DMS114 treated with DMSO at 0.1 percent for 48 hours (cell line): ENCODE measurements at regions not wholly inside any gene's neighbourhood (a gene's known extent, or its start where the extent isn't known, plus 50 kb on each side); places are given as distances from the start of the nearest gene placed in this dataset.

ENCODE experiments used
- DNase-seq: peaks from one replicate; lab custom pipeline; 2025; ENCODE audit not compliant: unreplicated experiment; lab: John Stamatoyannopoulos, UW

DNA sequence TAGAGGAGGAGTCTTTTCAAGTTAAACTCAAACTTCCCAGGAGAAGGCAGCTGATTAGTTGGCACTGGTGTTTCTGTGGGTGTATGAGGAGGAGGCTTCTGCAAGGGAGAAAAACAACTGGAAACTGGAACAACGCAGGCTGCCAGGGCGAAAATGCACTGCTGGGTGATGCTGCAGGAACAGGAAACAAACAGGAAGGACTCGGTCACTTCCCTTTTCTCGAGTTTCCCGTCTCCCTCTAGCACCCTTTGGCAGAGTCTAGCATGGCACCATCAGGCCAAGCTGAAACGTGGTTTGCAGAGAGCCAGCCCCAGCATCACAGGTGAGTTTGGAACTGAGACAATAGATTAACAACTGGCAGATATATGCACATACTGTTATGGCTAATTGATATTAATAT is 77.5 kb upstream of the CAST start:
- no peak for DNase-seq

DNA sequence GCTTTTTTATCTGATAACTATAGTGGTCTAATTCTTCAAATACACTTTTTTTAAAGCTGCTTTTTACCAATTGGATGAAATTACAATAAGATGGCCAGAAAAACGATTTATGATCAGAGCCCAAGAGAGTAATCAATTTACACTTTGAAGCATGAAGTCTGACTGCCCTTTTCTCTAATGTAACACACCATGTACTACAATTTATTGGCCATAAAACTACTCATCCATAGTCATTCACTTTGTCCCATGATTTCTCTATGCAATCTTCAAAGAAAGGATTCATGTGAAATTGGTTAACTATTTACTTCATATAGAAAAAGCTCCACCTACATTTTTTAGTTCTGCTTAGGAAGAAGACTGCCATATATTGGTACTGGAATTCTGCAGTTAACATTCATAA is 73.6 kb upstream of the CAST start:
- no peak for DNase-seq

DNA sequence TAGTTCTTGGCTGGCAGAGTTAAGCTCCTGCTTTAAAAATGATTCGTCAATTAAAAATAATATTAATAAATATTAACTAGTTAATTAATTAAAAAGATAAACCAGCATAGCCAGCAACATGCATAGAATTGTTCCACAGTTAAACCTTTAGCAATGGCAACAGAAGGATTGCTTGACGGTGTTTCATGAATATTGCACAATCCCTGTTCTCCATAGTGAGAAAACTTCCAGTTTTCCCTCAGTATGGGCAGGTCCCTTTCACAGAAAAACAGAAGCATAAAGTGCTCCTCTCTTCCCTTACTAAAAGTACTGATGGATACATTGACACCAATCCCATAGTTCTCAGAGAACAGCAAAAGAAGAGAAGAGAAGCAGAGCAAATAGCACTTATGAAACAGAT is 71.4 kb upstream of the CAST start:
- no peak for DNase-seq

DNA sequence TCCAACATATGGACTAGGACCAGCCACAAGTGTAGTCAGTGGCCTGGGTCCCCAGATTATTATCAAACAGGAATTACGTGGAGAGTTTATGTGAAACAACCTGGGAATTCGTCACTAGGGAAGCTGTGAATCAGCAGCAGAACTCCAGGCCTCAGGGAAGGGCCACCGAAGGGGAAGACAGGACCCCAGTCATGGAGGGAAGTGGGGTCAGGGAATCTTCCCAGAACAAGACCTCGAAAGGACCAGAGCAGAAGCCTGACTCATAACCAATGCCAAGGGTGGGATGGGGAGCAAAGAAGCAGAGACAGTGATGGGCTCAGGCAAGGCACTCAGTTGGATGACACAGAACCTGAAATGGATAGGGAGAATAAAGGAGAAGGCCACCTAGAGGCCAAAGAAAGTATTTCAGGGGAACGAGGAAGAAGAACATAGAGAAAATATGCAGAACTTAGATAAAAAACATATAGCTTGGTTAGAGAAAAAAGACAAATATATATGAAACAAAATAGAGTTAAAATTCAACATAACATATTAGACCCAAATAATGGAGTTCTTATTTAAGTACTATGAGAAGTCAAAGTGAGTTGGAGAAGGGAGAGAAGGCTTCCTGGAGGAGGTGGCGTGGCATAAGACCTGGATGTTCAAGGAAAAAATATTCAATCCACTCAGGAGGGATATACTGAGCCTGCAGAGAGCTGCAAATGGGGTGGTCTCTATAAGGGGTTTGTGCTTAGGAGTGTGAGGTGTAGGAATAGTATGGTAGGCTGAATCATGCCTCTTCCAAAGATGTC is 66.7 kb upstream of the CAST start:
- DNase-seq = no peak

DNA sequence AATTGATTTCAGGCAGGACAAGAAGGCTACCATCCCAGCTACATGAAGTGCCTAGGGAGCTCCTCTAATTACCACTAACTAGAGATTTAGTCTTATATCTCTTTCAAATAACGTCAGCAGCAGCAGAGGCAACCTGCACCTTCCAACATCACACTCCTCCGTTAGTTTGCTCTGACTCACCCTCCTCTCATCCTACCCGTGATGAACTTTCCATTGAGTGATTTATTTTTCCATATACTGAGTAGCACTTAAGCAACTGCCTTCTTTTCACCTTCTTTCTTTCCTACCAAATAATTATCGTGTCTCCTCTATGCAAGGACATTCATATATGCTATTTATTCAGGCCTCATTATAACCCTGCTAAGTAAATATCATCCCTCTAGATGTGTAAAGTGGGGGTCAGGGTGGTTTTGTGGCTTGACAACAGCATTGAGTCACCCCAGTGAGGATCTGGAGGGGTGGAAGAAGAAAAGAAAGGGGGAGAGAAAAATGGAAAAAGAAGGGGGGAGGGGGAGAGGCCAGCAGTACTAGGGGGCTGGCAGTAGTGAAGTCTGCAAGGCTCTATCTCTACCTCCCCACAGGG is 64.6 kb upstream of the CAST start:
- DNase-seq = no peak

DNA sequence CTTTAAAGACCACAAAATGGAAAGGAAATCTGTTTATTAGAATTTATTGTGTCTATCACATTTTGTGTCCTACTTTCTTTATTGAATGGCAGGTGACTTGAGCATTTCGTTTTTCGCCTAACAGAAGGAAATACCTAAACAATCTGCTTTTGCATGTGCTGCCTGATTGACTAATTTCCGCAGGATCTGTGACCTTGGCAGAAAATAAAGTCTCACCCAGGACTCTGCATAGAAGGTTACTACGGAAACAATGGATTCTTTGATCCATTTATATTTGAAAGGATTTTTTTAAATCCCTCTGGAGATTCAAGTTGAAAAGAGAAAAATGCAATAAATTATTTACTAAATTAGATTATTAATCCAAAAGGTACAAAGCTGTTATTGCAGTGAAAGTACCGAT is 61.0 kb upstream of the CAST start:
- no peak for DNase-seq

DNA sequence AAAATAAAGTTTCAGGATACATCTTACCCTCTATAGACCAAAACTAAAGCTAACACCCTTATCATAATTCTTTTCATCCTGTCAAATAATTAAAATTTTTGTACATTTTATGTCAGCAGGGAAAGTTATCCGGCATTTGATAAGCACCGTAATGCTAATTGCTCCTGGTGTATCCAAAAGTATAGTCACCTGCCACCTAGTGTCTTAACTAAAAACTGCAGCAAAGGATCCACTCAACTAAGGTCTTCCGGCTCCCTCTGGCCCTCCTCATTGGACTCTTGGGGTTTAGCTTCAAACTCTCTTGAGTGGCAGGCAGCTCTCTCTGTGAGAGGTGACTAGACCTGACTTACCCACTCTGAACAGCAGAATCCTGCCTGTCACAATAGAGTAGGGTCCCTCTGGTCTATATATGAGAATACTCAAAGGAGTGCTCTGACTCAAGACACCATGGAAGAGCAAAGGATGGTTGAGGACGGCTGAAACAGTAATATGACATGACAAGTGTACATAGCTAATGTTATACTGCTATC is 60.4 kb upstream of the CAST start:
- peak; percentile 67 for DNase-seq

DNA sequence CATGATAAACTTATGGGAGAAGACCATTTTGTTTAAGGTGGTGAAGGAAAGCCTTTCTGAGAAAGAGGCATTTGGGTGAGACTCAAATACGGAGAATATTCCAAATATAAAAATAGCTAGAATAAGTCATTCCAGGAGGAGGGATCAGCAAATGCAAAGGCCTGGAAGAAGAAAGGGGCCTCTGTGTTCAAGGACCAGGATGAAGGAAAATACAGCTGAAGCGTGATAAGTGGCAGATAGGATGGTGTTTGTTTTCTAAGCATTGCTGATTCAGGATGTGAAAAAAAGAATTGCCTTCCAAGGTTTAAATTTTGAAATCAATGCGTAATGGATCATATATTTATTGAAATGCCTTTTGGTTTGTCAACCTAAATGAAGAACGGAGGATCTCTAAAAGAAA is 59.4 kb upstream of the CAST start:
- no peak for DNase-seq

DNA sequence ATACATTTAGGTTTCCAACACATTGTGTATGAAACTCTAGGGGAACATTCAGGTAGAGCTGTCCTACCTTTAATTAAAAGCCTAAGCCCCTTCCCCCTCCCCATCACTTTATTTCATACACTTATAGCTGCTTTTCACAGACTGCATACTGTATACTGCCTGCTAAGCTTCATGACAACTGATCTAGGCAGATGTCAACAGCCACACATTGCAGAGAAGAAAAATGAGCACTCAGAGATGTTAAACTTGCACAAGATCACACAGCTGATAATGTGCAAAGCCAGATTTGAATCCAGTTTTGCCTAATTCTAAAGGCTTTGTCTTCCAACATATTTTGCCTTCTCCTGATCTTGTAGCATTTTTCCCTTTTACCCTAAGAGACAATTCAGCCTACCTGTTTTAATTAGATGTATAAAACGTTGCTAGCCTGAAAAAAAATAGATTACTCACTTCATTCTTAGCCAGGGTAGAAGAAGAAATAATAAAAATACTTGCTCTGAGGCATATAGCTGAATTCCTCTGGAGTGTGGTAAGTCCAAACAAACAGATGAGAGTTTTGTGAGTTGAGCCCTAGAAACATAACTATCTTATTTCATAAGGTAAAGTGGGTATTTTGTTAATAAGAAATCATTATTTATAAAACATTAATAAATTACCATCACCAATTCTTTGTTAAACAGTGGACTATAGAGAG is 56.9 kb upstream of the CAST start:
- no peak for DNase-seq

DNA sequence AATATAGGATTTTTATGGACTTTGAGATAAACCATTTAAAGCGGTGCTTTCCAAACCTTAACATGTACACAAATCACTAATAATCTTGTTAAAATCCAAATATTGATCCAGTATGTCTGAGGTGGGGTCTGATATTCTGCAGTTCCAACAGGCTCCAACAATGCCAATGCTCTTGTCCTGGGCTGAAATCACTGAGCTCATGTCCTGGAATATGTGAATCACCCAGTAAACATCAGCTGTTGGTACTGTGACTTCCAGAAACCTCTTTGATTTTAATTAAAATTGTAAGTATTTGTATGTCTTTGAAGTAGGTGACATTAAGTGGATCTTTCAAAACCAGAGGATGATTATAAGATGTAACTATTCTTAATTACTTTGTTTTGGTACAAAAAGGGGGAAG is 52.8 kb upstream of the CAST start:
- no peak for DNase-seq

DNA sequence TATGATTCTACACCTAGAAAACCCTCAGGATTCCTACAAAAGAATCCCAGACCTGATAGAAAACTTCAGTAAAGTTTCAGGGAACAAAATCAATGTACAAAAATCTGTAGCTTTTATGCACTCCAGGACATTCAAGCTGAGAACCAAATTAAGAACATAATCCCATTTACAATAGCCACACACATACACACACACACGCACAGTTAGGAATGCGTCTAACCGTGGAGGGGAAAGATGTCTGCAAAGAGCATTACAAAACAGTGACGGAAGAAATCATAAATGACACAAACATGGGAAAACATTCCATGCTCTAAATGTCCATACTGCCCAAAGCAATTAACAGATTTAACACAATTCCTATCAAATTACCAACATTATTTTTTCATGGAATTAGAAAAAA is 51.4 kb upstream of the CAST start:
- no peak for DNase-seq

DNA sequence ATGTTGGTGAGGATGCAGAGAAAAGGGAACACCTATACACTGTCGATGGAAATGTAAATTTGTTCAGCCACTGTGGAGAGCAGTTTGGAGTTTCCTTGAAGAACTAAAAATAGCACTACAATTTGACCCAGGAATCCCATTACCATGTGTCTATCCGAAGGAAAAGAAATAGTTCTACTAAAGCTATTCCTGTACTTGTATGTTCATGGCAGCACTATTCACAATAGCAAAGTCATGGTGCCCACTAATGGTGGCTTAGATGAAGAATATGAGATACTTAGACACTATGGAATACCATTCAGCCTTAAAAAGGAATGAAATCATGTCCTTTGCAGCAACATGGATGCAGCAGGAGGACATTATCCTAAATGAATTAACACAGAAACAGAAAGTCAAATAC is 50.2 kb upstream of the CAST start:
- DNase-seq = no peak
